CD8-positive, alpha-beta memory T cell (primary cell): ENCODE measurements at regions not wholly inside any gene's neighbourhood (a gene's known extent, or its start where the extent isn't known, plus 50 kb on each side); places are given as distances from the start of the nearest gene placed in this dataset.
A peak's percentile ranks its signal among the peaks of the same experiment; 100 is the strongest.
"Not testable (repeated sequence)": the region's sequence is repeated elsewhere in the genome, so short reads cannot be mapped to it uniquely, and the experiment has no call there.

ENCODE experiments used
- CTCF ChIA-PET: fragments of 350-600 bp; sonication (Branson Sonifier 250); formaldehyde crosslinking; loops from one replicate; lab custom pipeline; 2021; ENCODE audit warnings: antibody characterized with exemption; lab: Charles Lee
- POLR2A ChIA-PET: fragments of 350-600 bp; sonication (Branson Sonifier 250); formaldehyde crosslinking; loops from one replicate; lab custom pipeline; 2021; ENCODE audit warnings: antibody characterized with exemption; lab: Charles Lee
- DNase-seq, 5 donors: peaks; one replicate each; pipeline versions ENCODE4 v3.0.0 to v3.0.0-alpha.2; 2020 to 2022; ENCODE audit warnings: mixed read lengths in 1 of 5
- H3K27ac ChIP-seq: one replicate; pipeline ENCODE4 v1.7.0; 2013; ENCODE audit warnings: low read depth, mild to moderate bottlenecking, low read length, moderate library complexity
- H3K27me3 ChIP-seq: 2 replicates; pipeline ENCODE4 v1.7.0; 2013; ENCODE audit warnings: low read length, mild to moderate bottlenecking; ENCODE audit not compliant: insufficient read depth, poor library complexity, severe bottlenecking
- H3K36me3 ChIP-seq: 2 replicates; pipeline ENCODE4 v1.7.0; 2013; ENCODE audit warnings: mild to moderate bottlenecking, low read length, moderate library complexity; ENCODE audit not compliant: insufficient read depth
- H3K4me1 ChIP-seq: 2 replicates; pipeline ENCODE4 v1.7.0; 2013; ENCODE audit warnings: mild to moderate bottlenecking, low read length, moderate library complexity; ENCODE audit not compliant: insufficient read depth
- H3K4me3 ChIP-seq: 2 replicates; pipeline ENCODE4 v1.7.0; 2013; ENCODE audit warnings: mild to moderate bottlenecking, low read length
- H3K9me3 ChIP-seq: 2 replicates; pipeline ENCODE4 v1.7.0; 2013; ENCODE audit warnings: mild to moderate bottlenecking, low read length
- H3K27ac Mint-ChIP-seq, 8 donors: one replicate each; pipeline ENCODE4 v1.8.0; 2020 to 2021; ENCODE audit warnings: mixed read lengths in 8 of 8, mild to moderate bottlenecking in 6 of 8, inconsistent platforms in 3 of 8, moderate library complexity in 3 of 8
- H3K27me3 Mint-ChIP-seq, 2 donors: one replicate each; pipeline ENCODE4 v1.8.0; 2020 to 2021; ENCODE audit warnings: mixed read lengths in 2 of 2, mild to moderate bottlenecking in 1 of 2, moderate library complexity in 1 of 2
- H3K36me3 Mint-ChIP-seq, 3 donors: one replicate each; pipeline ENCODE4 v1.8.0; 2020 to 2021; ENCODE audit warnings: mixed read lengths in 3 of 3, inconsistent platforms in 1 of 3, mild to moderate bottlenecking in 1 of 3
- H3K4me1 Mint-ChIP-seq, 3 donors: one replicate each; pipeline ENCODE4 v1.8.0; 2020 to 2021; ENCODE audit warnings: mixed read lengths in 3 of 3, inconsistent platforms in 1 of 3, mild to moderate bottlenecking in 1 of 3
- H3K4me3 Mint-ChIP-seq, 7 donors: one replicate each; pipeline ENCODE4 v1.8.0; 2020 to 2021; ENCODE audit warnings: mixed read lengths in 7 of 7, mild to moderate bottlenecking in 6 of 7, moderate library complexity in 4 of 7, inconsistent platforms in 2 of 7
- H3K9me3 Mint-ChIP-seq, 5 donors: one replicate each; pipeline ENCODE4 v1.8.0; 2020 to 2022; ENCODE audit warnings: mixed read lengths in 5 of 5, mild to moderate bottlenecking in 3 of 5, moderate library complexity in 2 of 5, inconsistent platforms in 1 of 5

GRCh38 chr6:62991696-62992095 lies 219.6 kb upstream of the FKBP1C start:
- H3K4me1 ChIP-seq, H3K27ac Mint-ChIP-seq, H3K4me3 ChIP-seq, H3K36me3 Mint-ChIP-seq, DNase-seq, H3K27me3 Mint-ChIP-seq, H3K9me3 ChIP-seq, H3K27me3 ChIP-seq, POLR2A ChIA-PET, H3K36me3 ChIP-seq, H3K4me1 Mint-ChIP-seq, CTCF ChIA-PET, H3K27ac ChIP-seq: not testable (repeated sequence)
- Mint-ChIP-seq H3K4me3 (peak overlapping the region in 1 of 7 donors; percentile 24), H3K9me3 (peaks cover 0 to 20% (median 10%) of the 10 kb centered on the region in 5 donors)

GRCh38 chr6:62993951-62994350 lies 217.3 kb upstream of the FKBP1C start:
- Histone ChIP-seq H3K4me3 (no peak overlapping the region), H3K27me3 (no peaks in the 10 kb centered on the region), H3K9me3 (no peaks in the 10 kb centered on the region), H3K36me3 (no peaks in the 10 kb centered on the region), H3K27ac (no peak overlapping the region), H3K4me1 (no peaks in the 10 kb centered on the region)
- Mint-ChIP-seq H3K27ac (no peak overlapping the region), H3K4me3 (no peak overlapping the region), H3K4me1 (no peaks in the 10 kb centered on the region), H3K36me3 (no peaks in the 10 kb centered on the region), H3K27me3 (no peaks in the 10 kb centered on the region), H3K9me3 (peaks cover 0 to 11% (median 5%) of the 10 kb centered on the region in 5 donors)
- no peak for DNase-seq
- ChIA-PET CTCF (no interaction called here), POLR2A (no interaction called here)

DNA sequence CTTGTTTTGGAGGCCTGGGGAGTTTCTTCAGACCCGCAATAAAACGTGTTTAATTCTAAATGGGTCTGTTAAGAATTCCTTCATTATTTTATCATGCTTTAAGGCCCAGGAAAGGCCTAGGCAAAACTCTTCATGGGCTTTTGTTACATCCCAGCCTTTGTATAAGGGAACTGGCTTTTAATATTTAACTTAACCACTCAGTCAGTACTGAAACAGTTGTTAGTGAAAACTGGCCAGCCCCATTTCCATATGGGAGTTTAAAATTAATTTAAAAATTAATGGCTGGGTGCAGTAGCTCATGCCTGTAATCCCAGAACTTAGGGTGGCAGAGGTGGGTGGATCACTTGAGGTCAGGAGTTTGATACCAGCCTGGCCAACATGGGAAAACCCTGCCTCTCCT lies 213.2 kb upstream of the FKBP1C start:
- H3K27ac Mint-ChIP-seq = no peak overlapping the region
- Histone ChIP-seq H3K36me3 (no peaks in the 10 kb centered on the region), H3K4me3 (no peak overlapping the region), H3K4me1 (no peaks in the 10 kb centered on the region), H3K27ac (no peak overlapping the region), H3K9me3 (no peaks in the 10 kb centered on the region), H3K27me3 (no peaks in the 10 kb centered on the region)
- ChIA-PET POLR2A (no interaction called here), CTCF (no interaction called here)
- DNase-seq = no peak
- H3K4me3 Mint-ChIP-seq = no peak overlapping the region
- H3K36me3 Mint-ChIP-seq = no peaks in the 10 kb centered on the region
- no peaks in the 10 kb centered on the region for H3K27me3 Mint-ChIP-seq
- H3K4me1 Mint-ChIP-seq = no peaks in the 10 kb centered on the region
- H3K9me3 Mint-ChIP-seq = peaks cover 0 to 4% (median 2%) of the 10 kb centered on the region in 5 donors

DNA sequence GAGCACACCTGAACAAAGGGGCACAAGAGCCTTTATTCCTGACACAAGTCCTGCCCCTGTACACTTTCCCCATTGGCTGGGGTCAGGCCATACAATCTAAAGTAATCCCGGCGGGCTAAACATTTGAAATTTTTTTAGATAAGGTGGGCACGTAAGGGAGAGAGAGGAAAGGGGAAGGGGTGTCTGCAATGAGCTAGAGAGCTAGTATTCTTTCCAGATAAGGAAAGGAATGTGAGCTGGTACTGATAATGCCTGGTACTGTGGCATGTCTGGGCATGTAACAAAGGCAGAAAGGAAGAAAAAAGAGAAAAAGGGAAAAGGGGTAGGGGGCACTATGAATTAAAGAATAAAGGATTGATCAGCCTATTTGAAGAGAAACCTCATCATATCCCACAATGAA lies 212.0 kb upstream of the FKBP1C start:
- H3K36me3 Mint-ChIP-seq, H3K9me3 ChIP-seq, CTCF ChIA-PET, DNase-seq, H3K27ac Mint-ChIP-seq, H3K27me3 ChIP-seq, H3K4me1 ChIP-seq, POLR2A ChIA-PET, H3K9me3 Mint-ChIP-seq, H3K27me3 Mint-ChIP-seq, H3K36me3 ChIP-seq, H3K27ac ChIP-seq, H3K4me3 ChIP-seq, H3K4me1 Mint-ChIP-seq, H3K4me3 Mint-ChIP-seq: not testable (repeated sequence)

- Mint-ChIP-seq H3K4me3 (no peak overlapping the region), H3K36me3 (no peaks in the 10 kb centered on the region), H3K4me1 (no peaks in the 10 kb centered on the region), H3K9me3 (peaks cover 2 to 4% (median 3%) of the 10 kb centered on the region in 5 donors), H3K27ac (no peak overlapping the region), H3K27me3 (no peaks in the 10 kb centered on the region)
- no peak for DNase-seq
- Histone ChIP-seq H3K9me3 (no peaks in the 10 kb centered on the region), H3K4me1 (no peaks in the 10 kb centered on the region), H3K27me3 (no peaks in the 10 kb centered on the region), H3K36me3 (no peaks in the 10 kb centered on the region), H3K4me3 (no peak overlapping the region), H3K27ac (no peak overlapping the region)
- ChIA-PET CTCF (no interaction called here), POLR2A (no interaction called here)
Observed at GRCh38 chr6:62999796-63000195, 211.5 kb upstream of the FKBP1C start.

DNA sequence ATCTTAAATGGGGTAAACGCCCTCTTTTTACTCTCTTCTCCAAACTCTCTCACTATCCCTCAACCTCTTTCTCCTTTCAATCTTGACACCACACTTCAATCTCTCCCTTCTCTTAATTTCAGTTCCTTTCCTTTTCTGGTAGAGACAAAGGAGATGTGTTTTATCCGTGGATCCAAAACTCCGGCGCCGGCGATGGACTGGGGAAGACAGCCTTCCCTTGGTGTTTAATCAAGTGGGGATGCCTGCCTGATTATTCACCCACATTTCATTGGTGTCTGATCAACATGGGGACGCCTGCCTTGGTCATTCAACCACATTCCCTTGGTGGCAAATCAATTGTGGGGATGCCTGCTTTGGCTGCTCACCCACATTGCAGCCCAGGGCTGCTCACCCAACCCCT lies 205.3 kb upstream of the FKBP1C start:
- H3K36me3 Mint-ChIP-seq, H3K9me3 Mint-ChIP-seq, H3K27me3 ChIP-seq, CTCF ChIA-PET, DNase-seq, H3K4me3 ChIP-seq, H3K4me1 Mint-ChIP-seq, POLR2A ChIA-PET, H3K27ac ChIP-seq, H3K36me3 ChIP-seq, H3K27ac Mint-ChIP-seq, H3K9me3 ChIP-seq, H3K4me1 ChIP-seq, H3K27me3 Mint-ChIP-seq, H3K4me3 Mint-ChIP-seq: not testable (repeated sequence)

GRCh38 chr6:63010962-63011361 lies 200.3 kb upstream of the FKBP1C start:
- H3K9me3 Mint-ChIP-seq, POLR2A ChIA-PET, H3K9me3 ChIP-seq, H3K27me3 Mint-ChIP-seq, H3K27ac Mint-ChIP-seq, H3K4me1 Mint-ChIP-seq, H3K27ac ChIP-seq, H3K27me3 ChIP-seq, DNase-seq, H3K4me1 ChIP-seq, H3K4me3 ChIP-seq, H3K36me3 Mint-ChIP-seq, H3K4me3 Mint-ChIP-seq, H3K36me3 ChIP-seq, CTCF ChIA-PET: not testable (repeated sequence)

DNA sequence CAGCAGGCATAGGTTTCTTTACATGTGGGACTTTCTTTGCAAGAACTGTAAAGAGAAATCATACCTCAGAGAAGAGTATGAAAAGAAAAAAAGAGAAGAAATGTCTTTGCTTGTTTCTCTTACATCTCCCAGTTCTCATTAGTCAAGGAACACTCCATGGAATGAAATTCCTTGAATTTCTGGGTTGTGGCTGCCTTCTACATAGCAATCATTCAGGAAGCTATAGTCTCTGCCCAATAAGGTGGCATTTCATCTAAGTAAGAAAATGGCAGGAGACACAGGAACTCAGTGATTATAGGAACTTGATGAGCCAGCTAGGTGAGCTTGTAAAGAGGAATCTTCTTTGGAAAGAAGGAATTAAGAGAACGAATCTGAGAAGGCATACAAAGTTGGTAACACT lies 197.0 kb upstream of the FKBP1C start:
- H3K4me3 ChIP-seq = no peak overlapping the region
- DNase-seq = no peak
- no peaks in the 10 kb centered on the region for H3K9me3 ChIP-seq
- no peaks in the 10 kb centered on the region for H3K36me3 ChIP-seq
- Mint-ChIP-seq H3K27ac (no peak overlapping the region), H3K4me1 (no peaks in the 10 kb centered on the region), H3K4me3 (no peak overlapping the region), H3K27me3 (no peaks in the 10 kb centered on the region), H3K9me3 (peaks cover 0 to 3% (median 2%) of the 10 kb centered on the region in 5 donors), H3K36me3 (no peaks in the 10 kb centered on the region)
- H3K4me1 ChIP-seq = no peaks in the 10 kb centered on the region
- no peaks in the 10 kb centered on the region for H3K27me3 ChIP-seq
- ChIA-PET POLR2A (no interaction called here), CTCF (no interaction called here)
- H3K27ac ChIP-seq = no peak overlapping the region

DNA sequence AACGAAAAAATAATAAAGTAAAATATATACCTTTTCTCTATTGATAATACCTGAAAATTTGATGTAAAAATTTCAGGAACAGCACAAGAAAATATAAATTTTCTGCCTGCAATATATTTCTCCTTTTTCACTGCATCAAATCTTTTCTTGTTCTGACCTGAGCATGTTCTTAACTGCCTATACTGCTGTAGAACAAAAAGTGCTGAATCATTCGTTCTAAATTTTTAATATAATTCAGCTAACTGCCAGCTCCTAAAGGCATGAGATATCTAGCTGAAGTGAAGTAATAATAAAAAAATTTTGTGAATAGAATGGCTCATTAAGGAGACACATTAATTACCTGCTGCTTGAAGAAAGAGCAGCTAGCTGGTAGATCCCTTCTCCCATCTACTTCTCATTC lies 188.6 kb upstream of the FKBP1C start:
- H3K9me3 ChIP-seq = no peaks in the 10 kb centered on the region
- no peaks in the 10 kb centered on the region for H3K36me3 Mint-ChIP-seq
- no peak overlapping the region for H3K4me3 ChIP-seq
- no peak overlapping the region for H3K27ac ChIP-seq
- POLR2A ChIA-PET = no interaction called here
- H3K4me3 Mint-ChIP-seq = no peak overlapping the region
- CTCF ChIA-PET = no interaction called here
- H3K36me3 ChIP-seq = no peaks in the 10 kb centered on the region
- no peak for DNase-seq
- H3K27me3 ChIP-seq = no peaks in the 10 kb centered on the region
- no peaks in the 10 kb centered on the region for H3K27me3 Mint-ChIP-seq
- no peaks in the 10 kb centered on the region for H3K4me1 Mint-ChIP-seq
- H3K9me3 Mint-ChIP-seq = peaks cover 2 to 8% (median 5%) of the 10 kb centered on the region in 5 donors
- no peaks in the 10 kb centered on the region for H3K4me1 ChIP-seq
- H3K27ac Mint-ChIP-seq = no peak overlapping the region
